ENCODE measurements at regions not wholly inside any gene's neighbourhood (a gene's known extent, or its start where the extent isn't known, plus 50 kb on each side); places are given as distances from the start of the nearest gene placed in this dataset.
"Not testable (repeated sequence)": the region's sequence is repeated elsewhere in the genome, so short reads cannot be mapped to it uniquely, and the experiment has no call there.

- TF ChIP-seq POLR2A, CTCF (IDR thresholded peaks at IDR 0.05): not testable (repeated sequence)
Observed at GRCh38 chr7:112942125-112942524, 144.5 kb downstream of the GPR85 start.
